T-helper 9 cell (primary cell): ENCODE measurements at regions not wholly inside any gene's neighbourhood (a gene's known extent, or its start where the extent isn't known, plus 50 kb on each side); places are given as distances from the start of the nearest gene placed in this dataset.

Experiments
- DNase-seq: peaks from one replicate; pipeline ENCODE4 v3.0.0-alpha.2; 2020

- no peak for DNase-seq
Measured at GRCh38 chr2:3099145-3099859, 278.3 kb downstream of the EIPR1 start.

GRCh38 chr2:3098231-3098630 is 279.4 kb downstream of the EIPR1 start:
- DNase-seq = no peak

- no peak for DNase-seq
Measured at GRCh38 chr2:3097804-3098203, 279.8 kb downstream of the EIPR1 start.

GRCh38 chr2:3094999-3095958 is 282.3 kb downstream of the EIPR1 start:
- no peak for DNase-seq

GRCh38 chr2:3094318-3094717 is 283.3 kb downstream of the EIPR1 start:
- DNase-seq = no peak

GRCh38 chr2:3091696-3092095 is 285.9 kb downstream of the EIPR1 start:
- no peak for DNase-seq

- no peak for DNase-seq
Measured at GRCh38 chr2:3082705-3083104, 294.9 kb downstream of the EIPR1 start.

GRCh38 chr2:3079959-3080948 is 297.4 kb downstream of the EIPR1 start:
- DNase-seq = no peak

GRCh38 chr2:3079466-3079865 is 298.2 kb downstream of the EIPR1 start:
- no peak for DNase-seq

GRCh38 chr2:3078684-3079083 is 298.9 kb downstream of the EIPR1 start:
- no peak for DNase-seq

GRCh38 chr2:3076848-3077642 is 300.6 kb downstream of the EIPR1 start:
- DNase-seq = no peak

- DNase-seq = no peak
Measured at GRCh38 chr2:3075991-3076340, 301.7 kb downstream of the EIPR1 start.

- DNase-seq = no peak
Measured at GRCh38 chr2:3075316-3075990, 302.2 kb downstream of the EIPR1 start.

GRCh38 chr2:3073704-3074103 is 303.9 kb downstream of the EIPR1 start:
- DNase-seq = no peak

GRCh38 chr2:3073041-3073595 is 304.5 kb downstream of the EIPR1 start:
- DNase-seq = no peak

- DNase-seq = no peak
Measured at GRCh38 chr2:3071685-3072263, 305.8 kb downstream of the EIPR1 start.

GRCh38 chr2:3066831-3067230 is 310.8 kb downstream of the EIPR1 start:
- no peak for DNase-seq

- DNase-seq = no peak
Measured at GRCh38 chr2:3065928-3066327, 311.7 kb downstream of the EIPR1 start.

GRCh38 chr2:3062476-3063260 is 314.9 kb downstream of the EIPR1 start:
- no peak for DNase-seq

GRCh38 chr2:3060049-3060448 is 317.6 kb downstream of the EIPR1 start:
- DNase-seq = no peak
